GM19467 (cell line): ENCODE measurements at regions not wholly inside any gene's neighbourhood (a gene's known extent, or its start where the extent isn't known, plus 50 kb on each side); places are given as distances from the start of the nearest gene placed in this dataset.

Experiments used
- ATAC-seq: cut with Tn5 transposase; IDR thresholded peaks from one replicate; pipeline ENCODE4 v1.9.1; 2021; ENCODE audit warnings: mild to moderate bottlenecking, moderate library complexity; ENCODE audit not compliant: unreplicated experiment

DNA sequence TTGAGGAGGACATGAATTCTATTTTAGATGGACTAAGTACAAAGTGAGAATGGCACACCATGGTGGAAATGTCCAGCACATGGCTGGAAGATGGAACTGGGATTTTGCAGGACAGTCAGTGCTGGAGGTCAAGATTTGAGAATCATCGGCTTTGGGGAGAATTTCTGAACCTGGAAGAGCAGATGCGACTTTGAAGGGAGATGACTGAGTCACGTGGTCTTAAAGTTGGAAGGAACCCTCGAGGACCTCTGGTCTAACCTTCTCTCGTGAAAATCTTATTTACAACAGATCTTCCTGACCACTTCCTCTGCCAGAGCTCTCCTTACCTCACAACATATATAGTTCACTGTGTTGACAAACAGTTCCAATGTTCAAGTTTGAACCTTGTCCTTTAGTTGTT is 415.4 kb downstream of the ATP23 start:
- no peak for ATAC-seq

DNA sequence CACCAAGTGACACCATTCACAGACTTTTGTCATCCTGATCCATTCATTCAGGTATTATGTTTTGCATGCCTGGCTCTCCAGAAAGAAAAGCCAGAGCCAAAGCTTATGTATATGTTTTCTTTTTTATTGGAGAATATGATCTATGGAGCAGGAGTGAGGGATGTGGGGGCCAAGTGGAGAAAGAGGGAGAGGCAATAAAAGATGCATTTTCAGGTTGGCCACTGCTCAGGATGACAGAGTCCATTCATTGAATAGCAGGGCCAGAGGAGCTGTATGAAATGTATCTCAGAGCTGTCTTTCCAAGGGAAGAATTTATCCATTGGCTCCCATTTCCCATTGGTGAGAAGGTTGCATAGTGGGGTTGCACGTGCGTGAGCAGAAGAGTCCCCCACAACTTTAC is 416.1 kb downstream of the ATP23 start:
- ATAC-seq: no peak

DNA sequence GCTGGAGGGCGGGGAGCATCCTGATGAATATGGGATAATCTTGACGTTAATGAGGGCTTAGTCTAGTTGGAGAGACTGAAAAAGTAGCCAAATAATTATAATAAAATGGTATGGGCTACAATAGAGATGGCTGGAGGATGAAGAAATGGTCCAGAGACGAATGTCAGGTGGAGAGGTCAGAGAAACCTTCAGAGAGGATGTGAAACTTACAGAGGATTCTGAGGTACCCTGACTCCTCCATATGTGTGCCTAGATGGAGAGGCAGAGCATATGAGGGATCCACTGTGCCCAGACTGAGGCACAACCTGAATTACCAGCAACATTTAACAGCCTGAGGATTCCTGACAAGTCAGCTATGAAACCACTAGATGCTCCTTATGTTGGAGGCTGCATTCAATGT is 417.0 kb downstream of the ATP23 start:
- no peak for ATAC-seq

DNA sequence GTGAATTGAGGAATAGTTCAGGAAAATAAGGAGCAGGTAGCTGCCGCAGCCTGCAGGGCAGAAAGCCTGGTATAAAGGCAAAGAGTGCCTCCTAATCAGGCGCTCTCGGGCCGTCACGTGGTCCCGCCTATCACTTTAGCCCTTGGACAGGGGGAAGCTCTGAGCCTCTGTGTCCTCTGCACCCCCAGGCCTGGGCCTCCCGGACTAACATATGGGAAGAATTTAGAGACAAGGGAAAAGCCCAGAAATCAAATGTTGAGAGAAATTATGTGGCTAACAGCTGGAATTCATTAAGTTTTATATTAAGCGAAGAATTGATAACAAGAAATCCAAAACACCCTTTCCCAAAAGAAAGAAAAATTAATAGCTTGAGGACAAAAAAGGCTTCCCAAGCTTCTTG is 417.7 kb downstream of the ATP23 start:
- ATAC-seq: no peak

DNA sequence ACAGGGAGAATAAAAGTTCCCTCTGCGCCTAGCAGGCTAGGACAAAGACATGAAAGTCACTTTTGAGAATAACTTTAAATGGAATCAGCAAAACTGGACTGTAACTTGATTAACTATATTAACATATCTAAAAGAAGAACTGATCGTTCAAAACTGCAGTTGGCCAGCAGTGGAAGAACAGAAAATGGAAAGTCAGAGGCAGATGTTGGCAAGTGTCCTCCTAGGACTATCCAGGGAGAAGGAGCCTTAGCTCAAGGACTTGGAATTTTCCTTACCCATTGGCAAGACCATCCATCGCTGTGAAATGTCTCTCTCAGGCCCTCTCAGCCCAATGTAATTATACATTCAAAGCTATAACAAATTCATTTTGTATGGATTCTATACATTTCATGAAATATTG is 419.7 kb downstream of the ATP23 start:
- ATAC-seq: no peak

DNA sequence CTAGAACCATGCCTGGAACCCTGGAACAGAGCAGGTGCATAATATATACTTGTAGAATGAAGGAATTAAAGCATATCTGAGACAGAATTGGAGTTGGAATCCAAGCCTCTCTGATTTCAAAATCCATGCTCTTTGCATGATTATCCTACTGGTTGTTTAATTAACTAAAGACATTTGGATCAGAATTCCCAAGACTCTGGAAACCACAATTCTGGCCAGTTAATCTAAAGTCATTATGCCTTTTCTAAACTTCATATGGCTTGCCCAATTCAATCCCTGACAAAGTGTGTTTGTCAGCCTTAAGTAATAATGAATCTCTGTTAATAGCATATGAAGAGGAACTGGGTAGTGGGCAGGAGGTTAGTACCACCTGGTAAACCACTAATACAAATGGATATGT is 422.6 kb downstream of the ATP23 start:
- no peak for ATAC-seq

DNA sequence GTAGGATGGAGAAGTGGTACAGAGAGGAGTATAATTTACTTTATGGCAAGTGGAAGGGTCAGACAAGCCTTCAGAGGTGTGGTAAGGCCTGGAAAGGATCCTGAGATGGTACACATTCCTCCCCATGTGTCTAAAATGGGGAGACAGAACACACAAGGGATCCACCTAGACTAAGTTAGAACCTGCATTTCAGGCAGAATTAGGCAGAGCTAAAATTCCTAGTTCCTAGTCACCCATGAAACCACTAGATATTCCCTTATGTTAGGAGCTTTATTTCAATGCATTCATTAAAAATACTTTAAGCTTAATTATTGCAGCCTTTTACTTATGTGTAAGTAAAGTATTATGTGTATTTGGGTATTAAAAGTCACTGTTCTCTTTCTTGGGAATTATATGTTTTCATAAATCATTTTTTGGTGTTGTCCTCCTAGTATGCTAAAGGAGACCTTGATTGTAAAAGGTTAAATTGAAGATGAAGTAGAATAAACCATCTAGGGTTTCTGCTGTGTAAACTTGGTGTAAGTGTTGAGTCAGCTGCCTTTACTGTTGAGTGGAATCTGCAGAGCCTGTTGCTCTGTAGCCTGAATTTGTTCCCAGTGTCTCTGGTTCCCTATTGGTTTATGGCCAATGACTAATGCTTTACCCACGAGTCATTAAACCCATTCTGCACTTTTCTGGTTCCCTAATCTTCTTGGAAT is 423.2 kb downstream of the ATP23 start:
- no peak for ATAC-seq

DNA sequence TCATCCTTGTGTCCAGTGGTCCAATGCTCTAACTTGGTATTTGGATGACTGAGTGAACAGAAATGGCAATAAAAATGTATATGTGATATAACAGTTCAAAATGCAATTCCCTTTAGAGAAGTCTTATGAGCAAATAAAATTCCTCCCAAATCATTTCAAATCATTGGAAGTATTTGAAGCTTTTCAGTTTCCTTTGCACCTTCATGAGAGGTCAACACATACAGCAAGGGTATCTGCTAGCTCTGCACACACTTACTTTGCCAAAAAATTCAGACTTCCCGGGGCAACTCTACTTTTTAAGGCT is 423.7 kb downstream of the ATP23 start:
- ATAC-seq: no peak

DNA sequence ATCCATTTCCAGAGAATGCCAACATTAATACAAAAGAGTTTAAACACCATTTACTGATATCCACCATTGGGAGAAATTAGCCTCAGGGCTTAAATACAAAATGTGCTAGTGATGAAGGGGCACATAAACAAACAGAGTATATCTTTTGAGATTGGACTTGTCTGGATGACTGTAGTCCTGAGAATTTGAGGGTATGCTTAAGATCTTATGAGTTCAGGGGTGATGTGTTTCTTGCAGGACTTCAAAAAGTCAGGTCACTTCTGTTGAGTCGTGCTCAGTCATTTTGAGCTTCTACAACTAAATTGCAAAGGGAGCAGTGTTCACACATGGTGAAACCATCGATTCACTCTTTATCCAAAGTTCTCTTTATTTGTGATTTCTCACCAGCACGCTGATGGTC is 425.7 kb downstream of the ATP23 start:
- no peak for ATAC-seq

DNA sequence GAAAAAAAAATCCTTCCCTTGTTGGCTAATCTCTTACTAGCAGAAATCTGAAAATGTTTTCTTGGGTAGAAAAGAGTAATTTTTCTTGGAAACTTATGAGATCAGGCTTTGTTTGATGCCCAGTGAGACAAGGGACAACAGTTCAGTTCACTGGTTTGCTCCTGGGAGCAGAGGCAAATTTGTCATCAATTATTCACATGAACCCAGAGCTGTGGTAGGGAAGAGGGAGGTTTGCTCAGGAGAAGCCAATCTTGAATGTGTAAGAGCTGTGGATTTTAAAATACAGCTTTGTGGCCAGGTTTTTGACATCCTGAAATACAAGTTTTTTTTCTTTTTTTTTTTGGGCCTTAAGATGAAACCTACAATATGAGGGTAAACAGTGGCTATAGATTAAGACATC is 426.6 kb downstream of the ATP23 start:
- no peak for ATAC-seq

DNA sequence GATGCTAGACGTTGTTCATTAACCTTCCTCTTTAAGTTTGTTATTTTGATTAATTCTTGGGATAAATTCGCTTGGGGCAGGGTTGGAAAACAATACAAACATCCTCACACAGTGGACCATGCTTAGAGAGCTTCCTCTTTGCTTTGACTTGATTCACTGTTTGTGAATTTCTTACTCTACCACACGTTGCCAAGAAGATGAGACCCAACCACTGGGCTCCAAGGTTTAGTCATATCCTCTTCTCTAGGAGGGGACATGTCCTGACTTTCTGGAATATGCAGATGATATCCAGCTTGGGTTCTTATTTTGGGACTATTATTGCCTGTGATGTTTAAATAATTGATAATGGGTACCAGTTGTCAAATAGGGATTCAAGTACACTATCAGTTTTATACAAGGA is 428.2 kb downstream of the ATP23 start:
- ATAC-seq: no peak

DNA sequence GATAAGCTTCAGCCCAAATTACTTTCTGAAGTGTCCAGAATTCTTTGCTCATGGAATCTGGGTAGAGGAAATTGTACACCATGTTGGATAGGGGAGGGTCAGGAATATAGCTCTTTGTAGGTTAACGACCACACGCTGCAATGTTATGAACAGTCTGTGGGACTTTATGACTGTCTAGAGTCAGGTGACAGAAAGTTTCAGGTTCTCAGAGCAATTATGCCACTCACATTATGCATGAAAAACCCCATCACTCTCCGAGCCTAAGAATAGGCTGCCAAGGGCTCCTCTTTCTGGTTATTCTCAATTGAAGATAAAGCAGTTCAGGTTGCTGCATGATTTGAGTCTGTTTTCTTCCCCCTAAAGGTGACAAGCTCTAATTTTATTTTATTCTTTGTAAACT is 430.9 kb downstream of the ATP23 start:
- ATAC-seq: peak; percentile 80

DNA sequence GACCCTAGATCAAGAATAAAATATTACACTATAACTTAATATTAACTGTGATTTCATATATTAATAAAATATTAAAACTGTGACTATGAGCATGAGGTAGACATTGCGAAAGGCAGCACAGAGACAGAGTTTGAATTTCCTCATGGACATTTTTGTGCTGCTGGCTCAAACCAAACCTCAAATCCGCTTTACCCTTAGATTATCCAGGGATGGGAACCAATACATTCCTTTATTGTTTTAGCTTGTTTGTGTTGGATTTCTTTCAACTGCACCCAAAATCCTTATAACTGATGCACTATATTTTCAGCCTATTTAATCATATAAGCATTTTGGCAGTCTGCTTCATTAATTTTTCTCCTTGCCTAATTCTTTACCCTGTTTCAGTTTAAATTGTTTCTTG is 436.7 kb downstream of the ATP23 start:
- no peak for ATAC-seq

DNA sequence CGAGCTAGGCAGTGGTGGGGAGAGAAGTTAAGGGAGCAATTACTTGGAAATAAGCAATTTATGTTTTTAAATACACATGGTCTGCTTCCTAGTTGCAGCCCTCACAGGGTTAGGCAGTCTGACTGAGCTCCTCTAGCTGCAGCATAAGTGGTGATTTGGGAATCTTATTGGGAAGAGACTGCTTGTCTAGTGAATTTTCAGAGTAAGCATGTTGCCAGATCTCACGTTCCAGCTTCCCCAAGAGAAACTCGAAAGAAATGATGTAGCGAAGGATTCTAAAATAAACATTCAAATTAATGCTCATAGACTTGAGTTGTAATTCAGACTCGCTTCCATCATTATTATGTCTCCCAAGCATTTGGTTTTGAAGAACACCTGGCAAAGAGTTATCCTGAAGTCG is 440.2 kb downstream of the ATP23 start:
- no peak for ATAC-seq

DNA sequence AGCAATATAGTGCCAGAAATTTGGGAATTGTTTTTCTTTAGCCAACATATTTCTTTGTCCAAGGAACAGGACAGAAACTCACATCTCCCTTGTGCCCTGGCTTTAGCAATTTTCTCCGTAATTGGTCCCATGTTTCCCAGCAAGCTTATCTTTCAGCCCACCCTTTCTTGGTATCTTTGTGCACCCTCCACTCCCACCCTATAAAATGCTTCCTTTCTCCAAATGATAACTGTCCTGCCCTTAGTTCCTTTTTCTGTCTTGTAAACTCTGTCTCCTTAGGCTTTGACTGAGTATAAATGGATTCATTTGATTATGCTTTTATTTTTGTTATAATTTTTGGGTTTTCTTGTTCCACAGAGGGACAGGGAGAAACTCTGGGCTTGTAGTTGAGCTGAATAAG is 442.8 kb downstream of the ATP23 start:
- no peak for ATAC-seq

DNA sequence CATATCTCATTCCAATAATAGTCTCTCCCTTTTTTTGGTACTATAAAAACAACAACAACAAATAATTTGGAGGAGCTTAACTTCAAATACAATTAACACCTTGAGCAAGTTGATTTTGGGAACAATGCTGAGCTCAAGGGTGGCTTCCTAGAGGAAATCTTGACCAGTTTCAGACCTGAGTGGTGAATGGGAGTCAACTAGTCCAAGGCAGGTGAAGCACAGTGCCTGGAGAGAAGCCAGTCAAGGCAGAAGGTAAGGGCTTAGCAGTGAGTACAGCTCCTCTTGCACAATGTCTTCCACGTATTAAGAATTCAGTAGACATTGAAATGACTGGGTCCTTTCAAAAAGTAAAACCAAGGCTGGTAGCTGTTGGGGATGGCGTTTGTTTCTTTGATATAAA is 444.8 kb downstream of the ATP23 start:
- ATAC-seq: no peak

DNA sequence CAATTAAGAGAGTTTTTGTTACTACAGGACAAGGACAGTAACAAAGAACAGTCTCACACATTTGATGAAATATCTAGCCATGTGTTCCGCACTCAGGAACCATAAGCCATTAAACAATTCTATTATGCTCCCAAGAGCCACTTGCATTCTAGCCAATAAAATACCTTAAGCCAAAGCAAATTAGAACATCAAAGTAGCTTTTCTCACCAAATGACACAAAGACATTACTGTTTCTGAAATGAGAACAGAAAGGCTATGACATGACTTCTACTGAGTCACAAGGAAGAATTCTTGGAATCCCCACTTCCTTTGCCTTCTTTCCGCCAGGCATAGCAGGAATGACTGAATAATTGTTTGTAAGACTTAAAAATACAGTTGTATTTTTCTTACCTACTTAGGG is 445.8 kb downstream of the ATP23 start:
- no peak for ATAC-seq

DNA sequence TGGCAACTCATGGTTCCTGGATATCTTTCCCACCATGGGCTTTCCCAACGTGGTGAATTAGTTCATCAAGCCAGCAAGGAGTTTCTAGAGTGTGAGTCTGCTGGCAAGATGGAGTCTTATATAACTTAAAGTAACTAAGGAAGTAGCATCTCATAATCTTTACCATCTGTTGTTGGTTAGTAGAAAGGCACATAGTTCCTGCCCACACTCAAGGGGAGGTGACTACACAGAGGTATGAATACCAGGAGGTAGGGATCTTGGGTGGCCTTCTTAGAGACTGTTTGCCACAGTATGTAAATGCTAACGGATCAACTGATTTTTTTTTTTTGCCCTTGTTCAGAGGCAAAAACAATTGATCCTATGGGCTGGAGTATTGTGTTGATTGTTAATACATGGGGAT is 446.9 kb downstream of the ATP23 start:
- no peak for ATAC-seq

DNA sequence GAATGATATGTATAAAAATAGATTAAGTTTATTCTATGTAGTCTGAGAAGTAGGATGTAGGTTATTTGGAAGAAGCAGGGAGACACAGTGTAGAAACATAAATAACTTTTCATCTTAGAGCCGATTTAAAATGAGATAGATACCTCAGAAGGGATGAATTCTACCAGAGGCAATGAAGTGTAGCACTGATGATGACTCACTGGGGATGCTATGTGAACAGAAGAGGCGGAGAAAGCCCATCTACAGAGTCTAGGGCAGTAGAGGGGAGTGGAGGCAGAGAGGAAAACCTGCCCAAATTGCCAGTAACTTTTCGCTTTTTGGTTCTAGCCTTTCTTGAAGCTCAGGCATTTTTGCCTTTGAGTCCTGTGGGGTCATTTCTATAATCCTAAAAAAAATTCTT is 451.8 kb downstream of the ATP23 start:
- ATAC-seq: no peak

DNA sequence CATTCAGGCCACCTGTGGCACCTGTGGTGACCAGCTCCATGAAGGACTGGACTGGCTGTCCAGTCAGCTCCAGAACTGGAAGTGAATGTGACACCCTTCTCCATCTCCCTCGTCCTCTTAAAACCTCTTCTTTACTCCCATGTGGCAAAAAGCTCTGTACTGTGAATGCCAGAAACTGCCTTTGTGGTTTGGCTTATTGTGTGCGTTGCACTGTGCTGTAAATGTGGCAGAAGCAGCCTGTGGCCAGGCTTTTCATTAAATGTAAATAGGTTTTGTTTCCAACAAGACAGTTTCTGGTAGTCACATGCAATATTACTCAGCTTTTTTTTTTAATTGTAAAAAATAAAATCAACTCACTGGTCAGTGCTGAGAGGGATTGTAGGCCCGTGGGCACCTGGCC is 453.7 kb downstream of the ATP23 start:
- ATAC-seq: no peak

DNA sequence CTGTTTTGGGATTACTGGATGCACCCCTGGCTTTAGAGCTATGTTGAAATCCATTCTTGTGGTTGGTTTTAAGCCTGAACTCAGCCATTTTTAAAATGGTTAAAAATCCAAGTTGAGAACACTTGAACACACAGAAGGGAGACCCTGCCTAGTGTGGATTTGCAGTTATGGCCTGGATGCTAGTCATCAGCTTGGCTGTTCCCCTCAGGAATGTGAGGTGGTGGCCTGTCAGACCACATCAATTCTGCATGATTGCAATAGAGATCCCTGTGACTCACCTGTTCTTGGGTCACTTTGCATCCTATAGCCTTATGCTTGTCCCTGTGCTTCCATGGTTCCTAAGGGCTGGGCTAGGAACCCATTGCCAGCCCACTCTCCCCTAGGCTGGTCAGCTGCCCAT is 454.1 kb downstream of the ATP23 start:
- ATAC-seq: no peak

DNA sequence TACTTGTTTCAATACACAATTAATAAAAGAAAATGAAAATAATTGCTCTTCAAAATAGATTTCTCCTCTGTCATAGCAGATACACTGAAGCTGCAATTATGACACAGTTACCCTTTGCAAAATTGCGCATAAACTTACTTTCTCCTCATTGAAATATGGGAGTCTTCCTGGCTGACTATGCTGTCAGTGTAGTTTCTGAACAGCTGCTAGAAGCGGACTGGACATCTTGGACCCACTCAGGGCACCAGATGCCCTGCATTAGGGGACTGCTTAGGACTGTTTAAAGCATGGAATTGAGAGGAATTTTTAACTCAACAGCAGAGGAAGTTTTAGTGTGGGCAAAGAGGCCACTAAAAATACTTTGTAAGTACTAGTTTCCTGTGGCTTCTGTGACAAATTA is 454.9 kb downstream of the ATP23 start:
- no peak for ATAC-seq

DNA sequence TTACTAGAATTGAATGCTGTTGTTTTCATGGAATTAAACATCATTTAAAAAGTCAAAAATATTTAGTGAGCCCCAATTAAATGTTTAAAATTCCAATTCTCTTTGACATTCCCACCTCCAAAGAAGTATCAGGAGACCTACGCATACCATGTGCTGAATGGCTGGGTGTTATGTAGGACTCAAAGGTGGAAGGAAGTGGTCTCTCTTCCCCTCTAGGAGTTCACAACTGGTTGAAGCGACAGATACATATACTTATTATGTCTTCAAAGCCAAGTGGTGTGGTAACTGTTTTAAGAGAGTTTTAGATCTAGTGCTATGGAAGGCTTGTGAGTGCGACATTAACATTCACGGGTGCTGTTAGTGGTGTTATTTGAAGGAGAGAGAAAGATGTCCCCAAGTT is 464.0 kb downstream of the ATP23 start:
- ATAC-seq: no peak

DNA sequence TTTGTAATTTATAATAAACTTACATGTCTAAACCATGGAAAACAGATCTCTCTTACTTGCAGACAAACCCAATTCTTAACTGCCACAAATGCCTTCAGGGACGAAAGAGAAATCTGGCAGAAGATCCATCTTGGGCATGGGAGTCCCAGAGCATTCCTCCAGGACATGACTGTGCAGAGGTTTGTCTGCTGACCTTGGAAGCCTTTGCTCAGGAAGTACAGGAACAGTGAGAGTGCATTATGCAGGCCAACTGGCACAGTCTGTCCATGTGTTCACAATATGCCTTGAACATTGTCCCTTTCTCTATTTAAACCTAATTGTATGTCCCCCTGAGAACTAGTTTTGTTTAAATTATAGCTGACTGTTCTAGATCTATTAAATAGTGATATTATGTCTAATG is 467.1 kb downstream of the ATP23 start:
- no peak for ATAC-seq
